B cell (primary cell): ENCODE measurements at regions not wholly inside any gene's neighbourhood (a gene's known extent, or its start where the extent isn't known, plus 50 kb on each side); places are given as distances from the start of the nearest gene placed in this dataset.

Source experiments
- ATAC-seq: fragments of 200-7000 bp; cut with Tn5 transposase; one replicate; pipeline ENCODE4 v1.10.0; 2021; ENCODE audit warnings: low read depth, mild to moderate bottlenecking, moderate number of reproducible peaks, moderate library complexity
- CTCF ChIA-PET: fragments of 350-600 bp; sonication (Branson Sonifier 250); formaldehyde crosslinking; loops from one replicate; lab custom pipeline; 2021; ENCODE audit warnings: antibody characterized with exemption, inconsistent platforms; lab: Charles Lee
- POLR2A ChIA-PET: fragments of 350-600 bp; sonication (Branson Sonifier 250); formaldehyde crosslinking; loops from one replicate; lab custom pipeline; 2021; ENCODE audit warnings: antibody characterized with exemption; lab: Charles Lee
- DNase-seq: peaks from one replicate; pipeline ENCODE4 v3.0.0; 2013
- H2AFZ ChIP-seq: 2 replicates; pipeline ENCODE4 v1.6.1; 2012; ENCODE audit warnings: mild to moderate bottlenecking, low read depth, low read length; ENCODE audit not compliant: insufficient read depth, poor library complexity, severe bottlenecking
- H3K27ac ChIP-seq, 2 donors: 1 replicate in 1 of 2; 2 replicates in 1 of 2; pipeline ENCODE4 v1.5.1; 2012 to 2013; ENCODE audit warnings: low read length in 2 of 2, mild to moderate bottlenecking in 2 of 2, moderate library complexity in 1 of 2
- H3K27me3 ChIP-seq, 4 experiments: fragments of 200-600 bp in 1 of 4; sonication (generic) in 1 of 4; replicated peaks in 1 of 4; 1 replicate in 2 of 4; 2 replicates in 2 of 4; pipeline versions ENCODE4 v1.6.1 to v1.7.0; 2013 to 2016; ENCODE audit warnings: low read length in 3 of 4, mild to moderate bottlenecking in 2 of 4, mixed read lengths in 1 of 4, moderate library complexity in 1 of 4; ENCODE audit not compliant: insufficient read depth in 4 of 4, control insufficient read depth in 3 of 4; ENCODE audit errors: control extremely low read depth in 1 of 4
- H3K36me3 ChIP-seq, 2 experiments: replicated peaks in 1 of 2; 1 replicate in 1 of 2; 2 replicates in 1 of 2; pipeline versions ENCODE4 v1.6.1 to v1.7.1; 2013; ENCODE audit warnings: low read length in 1 of 2; ENCODE audit not compliant: insufficient read depth in 2 of 2, control insufficient read depth in 1 of 2; ENCODE audit errors: control extremely low read depth in 1 of 2, extremely low read depth in 1 of 2
- H3K4me1 ChIP-seq, 2 donors: fragments of 200-600 bp in 1 of 2; sonication (generic) in 1 of 2; 1 replicate in 1 of 2; 2 replicates in 1 of 2; pipeline versions ENCODE4 v1.5.1 to v1.6.1; 2013 to 2017; ENCODE audit warnings: low read length in 2 of 2; ENCODE audit not compliant: control insufficient read depth in 2 of 2, insufficient read depth in 2 of 2
- H3K4me2 ChIP-seq: replicated peaks from 2 replicates; pipeline ENCODE3; 2012; ENCODE audit warnings: mild to moderate bottlenecking, low read depth, low read length; ENCODE audit not compliant: poor library complexity, severe bottlenecking
- H3K4me3 ChIP-seq, 5 experiments: fragments of 200-600 bp in 1 of 5; sonication (generic) in 1 of 5; 1 replicate in 3 of 5; 2 replicates in 2 of 5; pipeline versions ENCODE4 v1.5.1 to v1.7.0; 2011 to 2016; ENCODE audit warnings: low read length in 4 of 5, mild to moderate bottlenecking in 4 of 5, low read depth in 2 of 5, control low read depth in 1 of 5, moderate library complexity in 1 of 5; ENCODE audit not compliant: insufficient read depth in 1 of 5; ENCODE audit errors: control extremely low read depth in 1 of 5, extremely low read depth in 1 of 5
- H3K79me2 ChIP-seq: fragments of 200-600 bp; sonication (generic); one replicate; pipeline ENCODE4 v1.6.0; 2016; ENCODE audit warnings: low read length; ENCODE audit not compliant: control insufficient read depth, insufficient read depth
- H3K9ac ChIP-seq: fragments of 200-600 bp; sonication (generic); 2 replicates; pipeline ENCODE4 v1.6.1; 2017; ENCODE audit warnings: mild to moderate bottlenecking, low read length, moderate library complexity
- H3K9me3 ChIP-seq, 3 donors: one replicate each; pipeline versions ENCODE4 v1.6.1 to v1.7.1; 2013; ENCODE audit warnings: low read length in 2 of 3; ENCODE audit not compliant: control insufficient read depth in 2 of 3, insufficient read depth in 1 of 3; ENCODE audit errors: control extremely low read depth in 1 of 3
- H4K20me1 ChIP-seq: 2 replicates; pipeline ENCODE4 v1.6.0; 2012; ENCODE audit warnings: mild to moderate bottlenecking, low read length; ENCODE audit not compliant: insufficient read depth, control insufficient read depth, poor library complexity, severe bottlenecking
- H3K27ac Mint-ChIP-seq: one replicate; pipeline ENCODE4 v1.8.0; 2021; ENCODE audit warnings: mixed read lengths
- H3K27me3 Mint-ChIP-seq: one replicate; pipeline ENCODE4 v1.8.0; 2021; ENCODE audit warnings: mixed read lengths
- H3K4me1 Mint-ChIP-seq: one replicate; pipeline ENCODE4 v1.8.0; 2021; ENCODE audit warnings: mixed read lengths
- H3K4me3 Mint-ChIP-seq: one replicate; pipeline ENCODE4 v1.8.0; 2021; ENCODE audit warnings: mixed read lengths
- H3K9me3 Mint-ChIP-seq: one replicate; pipeline ENCODE4 v1.8.0; 2022; ENCODE audit warnings: mixed read lengths; ENCODE audit not compliant: insufficient read depth
- CTCF ChIP-seq: fragments of 200-600 bp; IDR thresholded peaks from one replicate; pipeline ENCODE4 v1.8.0; 2022; ENCODE audit warnings: antibody characterized with exemption, mild to moderate bottlenecking
- EZH2 ChIP-seq: IDR thresholded peaks from 2 replicates; pipeline ENCODE4 v1.6.1; 2012; ENCODE audit warnings: borderline replicate concordance, low read depth, mild to moderate bottlenecking, moderate library complexity, low read length; ENCODE audit not compliant: insufficient read depth, poor library complexity, severe bottlenecking
- WGBS: methylation state at CpG from one replicate; pipeline ENCODE4 v1.1.5; 2013; ENCODE audit warnings: missing lambda C conversion rate; ENCODE audit not compliant: insufficient coverage; 5-methylcytosine and 5-hydroxymethylcytosine counted together
- intact Hi-C: fragments of 100-400 bp; cut with micrococcal nuclease; formaldehyde crosslinking; loops from one replicate; pipeline ENCODE4 v1.10.0; 2022

DNA sequence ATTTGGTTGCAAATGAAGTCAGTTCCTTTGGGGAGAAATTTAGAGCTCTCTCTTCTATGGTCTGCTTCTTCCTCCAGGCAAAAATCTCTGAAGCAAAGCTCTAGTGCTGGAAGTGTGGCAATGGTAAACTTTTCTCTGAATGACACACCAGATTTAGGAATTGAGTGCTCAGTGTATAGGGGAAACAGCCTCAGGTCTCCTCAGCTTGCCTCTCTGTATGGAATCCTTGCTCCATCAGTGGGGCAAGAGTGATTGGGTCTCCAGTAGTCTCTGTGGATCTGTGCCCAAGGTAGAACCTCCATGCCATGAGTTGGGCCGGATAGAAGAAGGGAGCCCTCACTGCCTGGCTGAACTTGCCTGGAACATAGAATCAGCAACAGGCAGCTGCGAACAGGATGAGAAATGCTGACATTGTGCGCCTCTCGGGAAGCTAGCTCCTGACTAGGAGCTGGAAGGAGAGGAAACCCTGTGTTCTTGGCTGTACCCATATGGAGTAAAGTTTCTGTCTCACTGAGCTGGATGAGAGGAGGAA is 156.1 kb downstream of the WNT7A start:
- Histone ChIP-seq H3K4me1 (no peaks in the 10 kb centered on the region), H3K27ac (no peak overlapping the region), H3K4me2 (no peak overlapping the region), H4K20me1 (no peaks in the 10 kb centered on the region), H3K4me3 (no peak overlapping the region), H3K79me2 (no peaks in the 10 kb centered on the region), H3K36me3 (no peaks in the 10 kb centered on the region), H3K9ac (no peak overlapping the region), H3K27me3 (peaks cover 0 to 6% (median 0%) of the 10 kb centered on the region in 4 experiments), H2AFZ (no peak overlapping the region), H3K9me3 (peaks cover 0 to 5% (median 2%) of the 10 kb centered on the region in 3 donors)
- H3K4me3 Mint-ChIP-seq = no peak overlapping the region
- intact Hi-C loops = no loop called here
- no peak for TF ChIP-seq EZH2
- no peak for TF ChIP-seq CTCF
- no CpG with 5 or more reads among the region's 4 CpGs for WGBS
- ATAC-seq (no peak), DNase-seq (no peak)
- no peaks in the 10 kb centered on the region for H3K4me1 Mint-ChIP-seq
- H3K9me3 Mint-ChIP-seq = peaks cover 6% of the 10 kb centered on the region
- H3K27ac Mint-ChIP-seq = no peak overlapping the region
- POLR2A ChIA-PET = no interaction called here
- H3K27me3 Mint-ChIP-seq = peaks cover 16% of the 10 kb centered on the region
- CTCF ChIA-PET = interaction anchor here (0.6 kb wide), 1 partner anchor 421 kb away, joined by 3 read pairs; no protein-coding TSS in a partner anchor

- DNase-seq (no peak), ATAC-seq (no peak)
- Histone ChIP-seq H3K4me1 (no peaks in the 10 kb centered on the region), H3K27me3 (no peaks in the 10 kb centered on the region), H3K9me3 (peaks cover 2 to 5% (median 3%) of the 10 kb centered on the region in 3 donors), H3K4me3 (no peak overlapping the region), H3K4me2 (no peak overlapping the region), H3K36me3 (no peaks in the 10 kb centered on the region), H3K9ac (no peak overlapping the region), H2AFZ (no peak overlapping the region), H4K20me1 (no peaks in the 10 kb centered on the region), H3K79me2 (no peaks in the 10 kb centered on the region), H3K27ac (no peak overlapping the region)
- ChIA-PET POLR2A (no interaction called here), CTCF (no interaction called here)
- H3K27me3 Mint-ChIP-seq = peaks cover 6% of the 10 kb centered on the region
- TF ChIP-seq EZH2 (no peak), CTCF (no peak)
- no peak overlapping the region for H3K27ac Mint-ChIP-seq
- H3K9me3 Mint-ChIP-seq = peaks cover 6% of the 10 kb centered on the region
- intact Hi-C loops = no loop called here
- H3K4me1 Mint-ChIP-seq = no peaks in the 10 kb centered on the region
- H3K4me3 Mint-ChIP-seq = no peak overlapping the region
Measured at GRCh38 chr3:13722178-13722577, 157.7 kb downstream of the WNT7A start.
